GM12878 (cell line): ENCODE measurements at regions not wholly inside any gene's neighbourhood (a gene's known extent, or its start where the extent isn't known, plus 50 kb on each side); places are given as distances from the start of the nearest gene placed in this dataset.

Source experiments
- ATAC-seq: fragments of 200-7000 bp; cut with Tn5 transposase; 3 replicates; pipeline ENCODE4 v1.9.1; 2020; ENCODE audit warnings: mild to moderate bottlenecking, moderate library complexity
- BruUV-seq: library from RNA; stranded (reverse); fragments of 400-500 nt; replicated peaks from 2 replicates; lab custom pipeline; 2021; lab: Mats Ljungman, UMichigan
- CTCF ChIA-PET: fragments of 300-600 bp; sonication (Branson Sonifier 250); formaldehyde crosslinking; extraction: SDS; loops from one replicate; lab custom pipeline; 2021; ENCODE audit warnings: inconsistent platforms; lab: Yijun Ruan, JAX
- POLR2A ChIA-PET: fragments of 350-600 bp; formaldehyde crosslinking; extraction: SDS; loops from one replicate; lab custom pipeline; 2021; ENCODE audit warnings: inconsistent platforms; lab: Charles Lee
- RAD21 ChIA-PET: fragments of 300-600 bp; sonication (Branson Sonifier 250); formaldehyde crosslinking; loops from one replicate; lab custom pipeline; 2023; ENCODE audit warnings: antibody characterized with exemption; ENCODE audit not compliant: unreplicated experiment; lab: Charles Lee
- SMC1A ChIA-PET: fragments of 300-600 bp; sonication (Branson Sonifier 250); formaldehyde crosslinking; loops from one replicate; lab custom pipeline; 2023; ENCODE audit not compliant: unreplicated experiment, uncharacterized antibody; lab: Charles Lee
- DNase-seq: peaks from one replicate; pipeline ENCODE4 v3.0.0-alpha.2; 2011; ENCODE audit warnings: low read depth, low spot score
- FAIRE-seq: peaks from 3 replicates; lab custom pipeline; 2011; peaks lifted over from hg19 to GRCh38; lab: Jason Lieb, UNC
- H2AFZ ChIP-seq: 2 replicates; pipeline ENCODE4 v1.6.0; 2011; ENCODE audit warnings: low read depth, low read length, control low read depth; ENCODE audit not compliant: control insufficient read depth
- H3K27ac ChIP-seq: 2 replicates; pipeline ENCODE4 v1.5.1; 2011; ENCODE audit warnings: control low read depth; ENCODE audit not compliant: control insufficient read depth, insufficient read depth
- H3K27me3 ChIP-seq, 2 experiments: replicated peaks in 1 of 2; 2 replicates each; pipeline versions ENCODE4 v1.6.0 to v1.6.1; 2011; ENCODE audit warnings: low read length in 1 of 2; ENCODE audit not compliant: control insufficient read depth in 2 of 2, insufficient read depth in 2 of 2
- H3K36me3 ChIP-seq, 2 experiments: 2 replicates each; pipeline ENCODE4 v1.5.1; 2011; ENCODE audit warnings: low read length in 1 of 2; ENCODE audit not compliant: control insufficient read depth in 2 of 2, insufficient read depth in 2 of 2
- H3K4me1 ChIP-seq: 2 replicates; pipeline ENCODE4 v1.6.1; 2011; ENCODE audit warnings: mild to moderate bottlenecking, low read length, moderate library complexity, mixed read lengths; ENCODE audit not compliant: control insufficient read depth, insufficient read depth
- H3K4me2 ChIP-seq: 2 replicates; pipeline ENCODE4 v1.6.0; 2011; ENCODE audit warnings: control low read depth; ENCODE audit not compliant: control insufficient read depth, insufficient read depth
- H3K4me3 ChIP-seq: fragments of 200-600 bp; sonication (generic); 2 replicates; pipeline ENCODE4 v1.5.1; 2016
- H3K79me2 ChIP-seq: 2 replicates; pipeline ENCODE4 v1.6.0; 2011; ENCODE audit warnings: low read length; ENCODE audit not compliant: control insufficient read depth, insufficient read depth
- H3K9ac ChIP-seq: 2 replicates; pipeline ENCODE4 v1.8.0; 2011; ENCODE audit warnings: low read length, control low read depth, mixed read lengths; ENCODE audit not compliant: control insufficient read depth, insufficient read depth
- H3K9me3 ChIP-seq: replicated peaks from 3 replicates; pipeline ENCODE4 v1.5.1; 2011; ENCODE audit warnings: mild to moderate bottlenecking, low read length; ENCODE audit not compliant: control insufficient read depth, insufficient read depth
- H4K20me1 ChIP-seq: 2 replicates; pipeline ENCODE4 v1.6.0; 2011; ENCODE audit not compliant: control insufficient read depth, insufficient read depth
- ESRRA ChIP-seq: IDR thresholded peaks from 2 replicates; pipeline ENCODE4 v1.6.1; 2012; ENCODE audit warnings: mild to moderate bottlenecking, low read length, improper control_type of control experiment
- HSF1 ChIP-seq: fragments of 150-350 bp; IDR thresholded peaks from 2 replicates; pipeline ENCODE4 v1.6.1; 2014; ENCODE audit warnings: mild to moderate bottlenecking, low read depth, low read length
- IRF3 ChIP-seq: fragments of 450-650 bp; IDR thresholded peaks from 2 replicates; pipeline ENCODE4 v1.6.1; 2014; ENCODE audit warnings: mild to moderate bottlenecking
- KDM1A ChIP-seq: fragments of 200-600 bp; sonication (generic); IDR thresholded peaks from 2 replicates; pipeline ENCODE4 v1.6.1; 2016; ENCODE audit warnings: borderline replicate concordance
- NKRF ChIP-seq: fragments of 450-650 bp; conservative IDR thresholded peaks from 2 replicates; pipeline ENCODE4 v1.6.1; 2017; ENCODE audit warnings: mild to moderate bottlenecking, moderate library complexity
- NR2F1 ChIP-seq: fragments of 450-650 bp; conservative IDR thresholded peaks from 2 replicates; pipeline ENCODE4 v1.6.1; 2017; ENCODE audit warnings: mild to moderate bottlenecking
- RAD21 ChIP-seq: IDR thresholded peaks from 2 replicates; pipeline ENCODE4 v1.6.1; 2011; ENCODE audit warnings: mild to moderate bottlenecking, low read depth, low read length, moderate library complexity; ENCODE audit not compliant: insufficient read depth
- SIN3A ChIP-seq: IDR thresholded peaks from 2 replicates; pipeline ENCODE4 v1.6.1; 2012; ENCODE audit warnings: low read depth, low read length, improper control_type of control experiment
- STAT1 ChIP-seq: fragments of 450-650 bp; conservative IDR thresholded peaks from 2 replicates; pipeline ENCODE4 v1.6.1; 2014; ENCODE audit warnings: antibody characterized with exemption, mild to moderate bottlenecking
- ZZZ3 ChIP-seq: IDR thresholded peaks from 2 replicates; pipeline ENCODE4 v1.6.1; 2011; ENCODE audit warnings: low read depth; ENCODE audit not compliant: control insufficient read depth, insufficient read length
- WGBS: methylation state at CpG from one replicate; pipeline ENCODE4 v1.1.6; 2016; ENCODE audit warnings: low lambda C conversion rate; ENCODE audit not compliant: insufficient replicate concordance, insufficient coverage; ENCODE audit errors: missing lambda C conversion rate; 5-methylcytosine and 5-hydroxymethylcytosine counted together
- in situ Hi-C: fragments of 300-500 bp; cut with MboI; formaldehyde crosslinking; loops from 9 replicates; pipeline ENCODE4 v1.14.3; 2018; ENCODE audit warnings: mixed read lengths
- intact Hi-C: fragments of 100-400 bp; cut with micrococcal nuclease; formaldehyde crosslinking; loops from one replicate; pipeline ENCODE4 v1.14.2; 2022; ENCODE audit not compliant: unreplicated experiment
- TF ChIP-seq, protein P1 (sequence below): IDR thresholded peaks from 2 replicates; pipeline ENCODE4 v1.6.1; 2012; ENCODE audit warnings: improper control_type of control experiment, low read depth, low read length; ENCODE audit not compliant: insufficient replicate concordance
- TF ChIP-seq, protein P2 (sequence below): fragments of 450-650 bp; IDR thresholded peaks from 2 replicates; pipeline ENCODE4 v1.6.1; 2017; ENCODE audit warnings: borderline replicate concordance

- TF ChIP-seq, protein P1, sequence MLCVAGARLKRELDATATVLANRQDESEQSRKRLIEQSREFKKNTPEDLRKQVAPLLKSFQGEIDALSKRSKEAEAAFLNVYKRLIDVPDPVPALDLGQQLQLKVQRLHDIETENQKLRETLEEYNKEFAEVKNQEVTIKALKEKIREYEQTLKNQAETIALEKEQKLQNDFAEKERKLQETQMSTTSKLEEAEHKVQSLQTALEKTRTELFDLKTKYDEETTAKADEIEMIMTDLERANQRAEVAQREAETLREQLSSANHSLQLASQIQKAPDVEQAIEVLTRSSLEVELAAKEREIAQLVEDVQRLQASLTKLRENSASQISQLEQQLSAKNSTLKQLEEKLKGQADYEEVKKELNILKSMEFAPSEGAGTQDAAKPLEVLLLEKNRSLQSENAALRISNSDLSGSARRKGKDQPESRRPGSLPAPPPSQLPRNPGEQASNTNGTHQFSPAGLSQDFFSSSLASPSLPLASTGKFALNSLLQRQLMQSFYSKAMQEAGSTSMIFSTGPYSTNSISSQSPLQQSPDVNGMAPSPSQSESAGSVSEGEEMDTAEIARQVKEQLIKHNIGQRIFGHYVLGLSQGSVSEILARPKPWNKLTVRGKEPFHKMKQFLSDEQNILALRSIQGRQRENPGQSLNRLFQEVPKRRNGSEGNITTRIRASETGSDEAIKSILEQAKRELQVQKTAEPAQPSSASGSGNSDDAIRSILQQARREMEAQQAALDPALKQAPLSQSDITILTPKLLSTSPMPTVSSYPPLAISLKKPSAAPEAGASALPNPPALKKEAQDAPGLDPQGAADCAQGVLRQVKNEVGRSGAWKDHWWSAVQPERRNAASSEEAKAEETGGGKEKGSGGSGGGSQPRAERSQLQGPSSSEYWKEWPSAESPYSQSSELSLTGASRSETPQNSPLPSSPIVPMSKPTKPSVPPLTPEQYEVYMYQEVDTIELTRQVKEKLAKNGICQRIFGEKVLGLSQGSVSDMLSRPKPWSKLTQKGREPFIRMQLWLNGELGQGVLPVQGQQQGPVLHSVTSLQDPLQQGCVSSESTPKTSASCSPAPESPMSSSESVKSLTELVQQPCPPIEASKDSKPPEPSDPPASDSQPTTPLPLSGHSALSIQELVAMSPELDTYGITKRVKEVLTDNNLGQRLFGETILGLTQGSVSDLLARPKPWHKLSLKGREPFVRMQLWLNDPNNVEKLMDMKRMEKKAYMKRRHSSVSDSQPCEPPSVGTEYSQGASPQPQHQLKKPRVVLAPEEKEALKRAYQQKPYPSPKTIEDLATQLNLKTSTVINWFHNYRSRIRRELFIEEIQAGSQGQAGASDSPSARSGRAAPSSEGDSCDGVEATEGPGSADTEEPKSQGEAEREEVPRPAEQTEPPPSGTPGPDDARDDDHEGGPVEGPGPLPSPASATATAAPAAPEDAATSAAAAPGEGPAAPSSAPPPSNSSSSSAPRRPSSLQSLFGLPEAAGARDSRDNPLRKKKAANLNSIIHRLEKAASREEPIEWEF = no peak
- TF ChIP-seq ZZZ3 = no peak
- no peak for TF ChIP-seq NR2F1
- TF ChIP-seq KDM1A = no peak
These were observed 93.4 kb upstream of the KIF2A start (continued) for GRCh38 chr5:62212648-62213047.

DNA sequence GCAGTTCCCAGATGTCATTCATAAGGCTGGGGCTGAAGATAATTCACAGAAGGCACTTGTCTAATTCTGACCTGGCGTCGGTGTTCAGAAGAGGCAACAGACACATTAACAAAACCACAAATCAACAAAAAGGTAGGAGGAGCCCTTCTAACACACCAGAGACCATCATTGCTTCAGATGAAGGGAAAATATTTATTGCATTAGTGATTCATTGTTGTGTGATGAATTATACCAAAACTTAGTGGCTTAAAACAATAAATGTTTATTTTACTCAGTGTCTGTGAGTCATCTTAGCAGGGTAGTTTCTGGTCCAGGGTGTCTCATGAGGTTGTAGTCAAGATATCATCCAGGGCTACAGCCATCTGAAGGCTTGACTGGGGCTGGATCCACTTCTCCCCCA, 91.3 kb upstream of the KIF2A start:
- ChIA-PET SMC1A (no interaction called here), POLR2A (no interaction called here), RAD21 (no interaction called here), CTCF (interaction anchor here (0.6 kb wide), 1 partner anchor 229 kb away, joined by 3 read pairs; no protein-coding TSS in a partner anchor)
- WGBS = 96% methylated on average over 2 of the region's 2 CpGs
- DNase-seq (no peak), ATAC-seq (no peak), FAIRE-seq (no peak)
- no peak overlapping the region for H3K4me3 ChIP-seq
- no peaks in the 10 kb centered on the region for H3K79me2 ChIP-seq
- H4K20me1 ChIP-seq = no peaks in the 10 kb centered on the region
- H3K4me1 ChIP-seq = no peaks in the 10 kb centered on the region
- no peaks in the 10 kb centered on the region for H3K36me3 ChIP-seq
- H3K27me3 ChIP-seq = no peaks in the 10 kb centered on the region; a peak in 1 of 4 replicates
- no peak overlapping the region for H3K9ac ChIP-seq
- H3K27ac ChIP-seq = no peak overlapping the region
- BruUV-seq = no TSS peak
- H3K9me3 ChIP-seq = no peaks in the 10 kb centered on the region
- no peak overlapping the region for H3K4me2 ChIP-seq
- intact Hi-C loops (no loop called here), in situ Hi-C loops (loop anchor here (10.0 to 25.0 kb wide), 2 partner anchors 140 to 573 kb away; no protein-coding TSS in a partner anchor)
- H2AFZ ChIP-seq = no peak overlapping the region
- no peak for TF ChIP-seq STAT1
- no peak for TF ChIP-seq NKRF
- TF ChIP-seq RAD21 = no peak
- TF ChIP-seq IRF3 = no peak
- TF ChIP-seq, protein P2, sequence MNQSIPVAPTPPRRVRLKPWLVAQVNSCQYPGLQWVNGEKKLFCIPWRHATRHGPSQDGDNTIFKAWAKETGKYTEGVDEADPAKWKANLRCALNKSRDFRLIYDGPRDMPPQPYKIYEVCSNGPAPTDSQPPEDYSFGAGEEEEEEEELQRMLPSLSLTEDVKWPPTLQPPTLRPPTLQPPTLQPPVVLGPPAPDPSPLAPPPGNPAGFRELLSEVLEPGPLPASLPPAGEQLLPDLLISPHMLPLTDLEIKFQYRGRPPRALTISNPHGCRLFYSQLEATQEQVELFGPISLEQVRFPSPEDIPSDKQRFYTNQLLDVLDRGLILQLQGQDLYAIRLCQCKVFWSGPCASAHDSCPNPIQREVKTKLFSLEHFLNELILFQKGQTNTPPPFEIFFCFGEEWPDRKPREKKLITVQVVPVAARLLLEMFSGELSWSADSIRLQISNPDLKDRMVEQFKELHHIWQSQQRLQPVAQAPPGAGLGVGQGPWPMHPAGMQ = no peak
- TF ChIP-seq ESRRA = no peak
- TF ChIP-seq SIN3A = no peak
- TF ChIP-seq HSF1 = no peak
